G401 (cell line): ENCODE measurements at regions not wholly inside any gene's neighbourhood (a gene's known extent, or its start where the extent isn't known, plus 50 kb on each side); places are given as distances from the start of the nearest gene placed in this dataset.
"Not testable (repeated sequence)": the region's sequence is repeated elsewhere in the genome, so short reads cannot be mapped to it uniquely, and the experiment has no call there.

Experiments
- DNase-seq: peaks from one replicate; pipeline ENCODE4 v3.0.0-alpha.2; 2015; ENCODE audit warnings: low spot score
- in situ Hi-C: cut with HindIII; loops from 2 replicates; pipeline ENCODE4 v1.10.0; 2016; ENCODE audit warnings: low sequenced_read_pairs, mixed read lengths

- in situ Hi-C loops: no loop called here
Measured at GRCh38 chr6:6942091-6942490, 165.7 kb upstream of the RREB1 start.

GRCh38 chr6:6942831-6943230, 164.9 kb upstream of the RREB1 start:
- in situ Hi-C loops: no loop called here
- no peak for DNase-seq

More at GRCh38 chr6:6942091-6942490, 165.7 kb upstream of the RREB1 start:
- no peak for DNase-seq

GRCh38 chr6:6943421-6943820, 164.3 kb upstream of the RREB1 start:
- in situ Hi-C loops: no loop called here
- no peak for DNase-seq

GRCh38 chr6:6946206-6947155, 161.3 kb upstream of the RREB1 start:
- in situ Hi-C loops: no loop called here
- no peak for DNase-seq

GRCh38 chr6:6950373-6951145, 157.2 kb upstream of the RREB1 start:
- DNase-seq: no peak
- in situ Hi-C loops: no loop called here

- no peak for DNase-seq
- in situ Hi-C loops: no loop called here
Measured at GRCh38 chr6:6951355-6951754, 156.4 kb upstream of the RREB1 start.

GRCh38 chr6:6952484-6952883, 155.3 kb upstream of the RREB1 start:
- in situ Hi-C loops: no loop called here
- no peak for DNase-seq

GRCh38 chr6:6952927-6953326, 154.8 kb upstream of the RREB1 start:
- DNase-seq, in situ Hi-C loops: not testable (repeated sequence)

GRCh38 chr6:6960571-6961251, 147.1 kb upstream of the RREB1 start:
- in situ Hi-C loops: no loop called here

GRCh38 chr6:6962086-6962485, 145.7 kb upstream of the RREB1 start:
- in situ Hi-C loops: no loop called here
- no peak for DNase-seq

More at GRCh38 chr6:6960571-6961251, 147.1 kb upstream of the RREB1 start:
- DNase-seq: no peak

GRCh38 chr6:6962699-6963098, 145.1 kb upstream of the RREB1 start:
- no peak for DNase-seq
- in situ Hi-C loops: no loop called here

GRCh38 chr6:6963390-6963789, 144.4 kb upstream of the RREB1 start:
- DNase-seq, in situ Hi-C loops: not testable (repeated sequence)

- in situ Hi-C loops: no loop called here
Measured at GRCh38 chr6:6964675-6965074, 143.1 kb upstream of the RREB1 start.

GRCh38 chr6:6966127-6966526, 141.6 kb upstream of the RREB1 start:
- no peak for DNase-seq
- in situ Hi-C loops: no loop called here

More at GRCh38 chr6:6964675-6965074, 143.1 kb upstream of the RREB1 start:
- DNase-seq: no peak

- DNase-seq: no peak
- in situ Hi-C loops: no loop called here
Measured at GRCh38 chr6:6966569-6966968, 141.2 kb upstream of the RREB1 start.

GRCh38 chr6:6968357-6968730, 139.4 kb upstream of the RREB1 start:
- in situ Hi-C loops: no loop called here

GRCh38 chr6:6968731-6969552, 138.8 kb upstream of the RREB1 start:
- no peak for DNase-seq
- in situ Hi-C loops: no loop called here

More at GRCh38 chr6:6968357-6968730, 139.4 kb upstream of the RREB1 start:
- DNase-seq: no peak

- DNase-seq: no peak
- in situ Hi-C loops: no loop called here
Measured at GRCh38 chr6:6969761-6970223, 138.0 kb upstream of the RREB1 start.

GRCh38 chr6:6970851-6971250, 136.9 kb upstream of the RREB1 start:
- in situ Hi-C loops: no loop called here
- DNase-seq: no peak
